Hepatocyte (in vitro differentiated cells): ENCODE measurements at regions not wholly inside any gene's neighbourhood (a gene's known extent, or its start where the extent isn't known, plus 50 kb on each side); places are given as distances from the start of the nearest gene placed in this dataset.

ENCODE experiments used
- DNase-seq: peaks from one replicate; pipeline ENCODE4 v3.0.0-alpha.2; 2016; ENCODE audit warnings: low spot score
- H2AFZ ChIP-seq: fragments of 200-600 bp; sonication (generic); 2 replicates; pipeline ENCODE4 v1.6.0; 2016; ENCODE audit warnings: antibody characterized with exemption, mild to moderate bottlenecking
- H3K27ac ChIP-seq: fragments of 200-600 bp; sonication (generic); 2 replicates; pipeline ENCODE4 v1.5.1; 2016; ENCODE audit warnings: mild to moderate bottlenecking
- H3K27me3 ChIP-seq: fragments of 200-600 bp; sonication (generic); 2 replicates; pipeline ENCODE4 v1.6.1; 2016
- H3K36me3 ChIP-seq: fragments of 200-600 bp; sonication (generic); replicated peaks from 2 replicates; pipeline ENCODE4 v1.5.1; 2016; ENCODE audit warnings: low read depth; ENCODE audit not compliant: insufficient read depth
- H3K4me1 ChIP-seq: fragments of 200-600 bp; sonication (generic); 2 replicates; pipeline ENCODE4 v1.5.1; 2016; ENCODE audit warnings: mild to moderate bottlenecking, moderate library complexity; ENCODE audit not compliant: insufficient read depth
- H3K4me2 ChIP-seq: fragments of 200-600 bp; sonication (generic); 2 replicates; pipeline ENCODE4 v1.6.0; 2016
- H3K4me3 ChIP-seq: fragments of 200-600 bp; sonication (generic); 2 replicates; pipeline ENCODE4 v1.5.1; 2016; ENCODE audit warnings: mild to moderate bottlenecking
- H3K79me2 ChIP-seq: fragments of 200-600 bp; sonication (generic); 2 replicates; pipeline ENCODE4 v1.6.0; 2017; ENCODE audit warnings: mild to moderate bottlenecking
- H3K9me2 ChIP-seq: fragments of 200-600 bp; sonication (generic); replicated peaks from 2 replicates; pipeline ENCODE4 v1.6.0; 2017; ENCODE audit warnings: mild to moderate bottlenecking; ENCODE audit not compliant: insufficient read depth
- H3K9me3 ChIP-seq: fragments of 200-600 bp; sonication (generic); 2 replicates; pipeline ENCODE4 v1.5.1; 2016; ENCODE audit warnings: low read depth, mild to moderate bottlenecking
- H4K20me1 ChIP-seq: fragments of 200-600 bp; sonication (generic); 2 replicates; pipeline ENCODE4 v1.6.0; 2016; ENCODE audit warnings: mild to moderate bottlenecking; ENCODE audit not compliant: insufficient read depth, poor library complexity, severe bottlenecking
- CTCF ChIP-seq: fragments of 200-600 bp; sonication (generic); IDR thresholded peaks from 2 replicates; pipeline ENCODE4 v1.5.1; 2016; ENCODE audit warnings: antibody characterized with exemption, mild to moderate bottlenecking; ENCODE audit not compliant: poor library complexity
- EZH2 ChIP-seq: fragments of 200-600 bp; sonication (generic); IDR thresholded peaks from 2 replicates; pipeline ENCODE4 v1.6.1; 2016; ENCODE audit warnings: antibody characterized with exemption, mild to moderate bottlenecking, borderline replicate concordance
- EZH2phosphoT487 ChIP-seq: fragments of 200-600 bp; sonication (generic); IDR thresholded peaks from one replicate; pipeline ENCODE4 v1.6.1; 2018; ENCODE audit warnings: antibody characterized with exemption, mild to moderate bottlenecking, low read depth, moderate library complexity; ENCODE audit not compliant: unreplicated experiment, severe bottlenecking
- WGBS: methylation state at CpG from one replicate; pipeline ENCODE4 v1.1.6; 2016; ENCODE audit warnings: low lambda C conversion rate; ENCODE audit errors: missing lambda C conversion rate; 5-methylcytosine and 5-hydroxymethylcytosine counted together

- peaks cover 10% of the 10 kb centered on the region for H3K4me1 ChIP-seq
- H2AFZ ChIP-seq, result peak overlapping the region; percentile 37
- peak overlapping the region; percentile 40 for H3K27ac ChIP-seq
- no peaks in the 10 kb centered on the region for H3K79me2 ChIP-seq
- no peaks in the 10 kb centered on the region for H4K20me1 ChIP-seq
- TF ChIP-seq CTCF (no peak), EZH2 (no peak), EZH2phosphoT487 (no peak)
- H3K27me3 ChIP-seq, result no peaks in the 10 kb centered on the region
- no peaks in the 10 kb centered on the region for H3K9me3 ChIP-seq
- H3K36me3 ChIP-seq, result no peaks in the 10 kb centered on the region
- H3K4me2 ChIP-seq, result peak overlapping the region; percentile 61
- peak; percentile 27 for DNase-seq
- no peak overlapping the region for H3K4me3 ChIP-seq
- H3K9me2 ChIP-seq, result no peaks in the 10 kb centered on the region
- 57% methylated on average over 15 of the region's 15 CpGs for WGBS
Measured at GRCh38 chr12:4133636-4134447, 139.7 kb upstream of the CCND2 start.

GRCh38 chr12:4133029-4133428 lies 140.5 kb upstream of the CCND2 start:
- H3K4me3 ChIP-seq, result no peak overlapping the region
- 89% methylated on average over 5 of the region's 5 CpGs for WGBS
- H3K9me3 ChIP-seq, result no peaks in the 10 kb centered on the region
- no peak overlapping the region for H2AFZ ChIP-seq
- H4K20me1 ChIP-seq, result no peaks in the 10 kb centered on the region
- TF ChIP-seq EZH2 (no peak), CTCF (no peak), EZH2phosphoT487 (no peak)
- DNase-seq, result no peak
- no peaks in the 10 kb centered on the region for H3K36me3 ChIP-seq
- H3K79me2 ChIP-seq, result no peaks in the 10 kb centered on the region
- H3K27me3 ChIP-seq, result no peaks in the 10 kb centered on the region
- H3K4me1 ChIP-seq, result peaks cover 10% of the 10 kb centered on the region
- H3K4me2 ChIP-seq, result no peak overlapping the region
- H3K27ac ChIP-seq, result no peak overlapping the region
- no peaks in the 10 kb centered on the region for H3K9me2 ChIP-seq

GRCh38 chr12:4121506-4122020 lies 152.0 kb upstream of the CCND2 start:
- H2AFZ ChIP-seq, result no peak overlapping the region
- no peaks in the 10 kb centered on the region for H4K20me1 ChIP-seq
- no peaks in the 10 kb centered on the region for H3K9me2 ChIP-seq
- no peaks in the 10 kb centered on the region for H3K9me3 ChIP-seq
- H3K4me1 ChIP-seq, result peaks cover 3% of the 10 kb centered on the region
- H3K27me3 ChIP-seq, result no peaks in the 10 kb centered on the region
- no peak overlapping the region for H3K4me3 ChIP-seq
- TF ChIP-seq EZH2phosphoT487, result no peak
- 79% methylated on average over 6 of the region's 6 CpGs for WGBS
- H3K36me3 ChIP-seq, result no peaks in the 10 kb centered on the region
- no peaks in the 10 kb centered on the region for H3K79me2 ChIP-seq
- no peak overlapping the region for H3K4me2 ChIP-seq
- no peak overlapping the region for H3K27ac ChIP-seq
- no peak for DNase-seq

GRCh38 chr12:4120316-4120917 lies 153.1 kb upstream of the CCND2 start:
- no peaks in the 10 kb centered on the region for H3K9me3 ChIP-seq
- H3K9me2 ChIP-seq, result no peaks in the 10 kb centered on the region
- H3K79me2 ChIP-seq, result no peaks in the 10 kb centered on the region
- H3K4me2 ChIP-seq, result no peak overlapping the region
- no peaks in the 10 kb centered on the region for H3K36me3 ChIP-seq
- no peak for DNase-seq
- H2AFZ ChIP-seq, result no peak overlapping the region
- no peaks in the 10 kb centered on the region for H4K20me1 ChIP-seq
- TF ChIP-seq CTCF, result no peak
- H3K27me3 ChIP-seq, result no peaks in the 10 kb centered on the region
- H3K4me3 ChIP-seq, result no peak overlapping the region
- no peak overlapping the region for H3K27ac ChIP-seq
- WGBS, result 88% methylated on average over 5 of the region's 5 CpGs
- H3K4me1 ChIP-seq, result peaks cover 3% of the 10 kb centered on the region
